ENCODE measurements at regions not wholly inside any gene's neighbourhood (a gene's known extent, or its start where the extent isn't known, plus 50 kb on each side); places are given as distances from the start of the nearest gene placed in this dataset.

GRCh38 chr4:141783770-141784169, 147.4 kb downstream of the IL15 start:
- no peak for DNase-seq (ENCODE audit: low spot score)

- no peak for DNase-seq (ENCODE audit: low spot score)
Observed at GRCh38 chr4:141786946-141787345, 150.6 kb downstream of the IL15 start.

GRCh38 chr4:141788169-141788915, 152.0 kb downstream of the IL15 start:
- no peak for DNase-seq (ENCODE audit: low spot score)

GRCh38 chr4:141789716-141790115, 153.3 kb downstream of the IL15 start:
- no peak for DNase-seq (ENCODE audit: low spot score)

GRCh38 chr4:141792164-141792563, 155.8 kb downstream of the IL15 start:
- no peak for DNase-seq (ENCODE audit: low spot score)

- DNase-seq (ENCODE audit: low spot score): no peak
Observed at GRCh38 chr4:141797966-141798365, 161.6 kb downstream of the IL15 start.

- no peak for DNase-seq (ENCODE audit: low spot score)
Observed at GRCh38 chr4:141801558-141801957, 165.2 kb downstream of the IL15 start.

GRCh38 chr4:141802333-141802732, 165.9 kb downstream of the IL15 start:
- no peak for DNase-seq (ENCODE audit: low spot score)

GRCh38 chr4:141804836-141805235, 168.5 kb downstream of the IL15 start:
- no peak for DNase-seq (ENCODE audit: low spot score)

- no peak for DNase-seq (ENCODE audit: low spot score)
Observed at GRCh38 chr4:141807103-141807891, 170.9 kb downstream of the IL15 start.

- no peak for DNase-seq (ENCODE audit: low spot score)
Observed at GRCh38 chr4:141810038-141810711, 173.8 kb downstream of the IL15 start.

GRCh38 chr4:141810712-141811375, 174.5 kb downstream of the IL15 start:
- DNase-seq (ENCODE audit: low spot score): no peak

- DNase-seq (ENCODE audit: low spot score): no peak
Observed at GRCh38 chr4:141812158-141812557, 175.8 kb downstream of the IL15 start.

- DNase-seq (ENCODE audit: low spot score): no peak
Observed at GRCh38 chr4:141814499-141814898, 178.1 kb downstream of the IL15 start.

GRCh38 chr4:141815646-141816045, 179.3 kb downstream of the IL15 start:
- no peak for DNase-seq (ENCODE audit: low spot score)

- DNase-seq (ENCODE audit: low spot score): no peak
Observed at GRCh38 chr4:141826260-141826659, 189.9 kb downstream of the IL15 start.

- no peak for DNase-seq (ENCODE audit: low spot score)
Observed at GRCh38 chr4:141833209-141833608, 196.8 kb downstream of the IL15 start.

GRCh38 chr4:141840299-141840986, 204.1 kb downstream of the IL15 start:
- DNase-seq (ENCODE audit: low spot score): no peak

GRCh38 chr4:141843136-141843535, 206.8 kb downstream of the IL15 start:
- DNase-seq (ENCODE audit: low spot score): no peak

- no peak for DNase-seq (ENCODE audit: low spot score)
Observed at GRCh38 chr4:141845901-141846300, 209.5 kb downstream of the IL15 start.

GRCh38 chr4:141849367-141849766, 213.0 kb downstream of the IL15 start:
- no peak for DNase-seq (ENCODE audit: low spot score)

GRCh38 chr4:141849778-141850177, 213.4 kb downstream of the IL15 start:
- no peak for DNase-seq (ENCODE audit: low spot score)

Data from hematopoietic multipotent progenitor cell treated with erythropoietin and hydrocortisone succinate and interleukin-3 and kit ligand, for 17 days (in vitro differentiated cells).